Stomach (tissue), 8 donors: ENCODE measurements at regions not wholly inside any gene's neighbourhood (a gene's known extent, or its start where the extent isn't known, plus 50 kb on each side); places are given as distances from the start of the nearest gene placed in this dataset.

ENCODE experiments used
- DNase-seq, 2 donors: peaks; one replicate each; pipeline versions ENCODE4 v3.0.0 to v3.0.0-alpha.2; 2013 to 2019
- H3K27ac ChIP-seq, 5 donors: fragments of 200-600 bp in 4 of 5; sonication (generic) in 4 of 5; one replicate each; pipeline ENCODE4 v1.5.1; 2013 to 2019; ENCODE audit warnings: mild to moderate bottlenecking in 1 of 5, moderate library complexity in 1 of 5
- H3K27me3 ChIP-seq, 3 donors: fragments of 200-600 bp; sonication (generic); one replicate each; pipeline ENCODE4 v1.5.1; 2017 to 2019; ENCODE audit warnings: mixed run types in 1 of 3
- H3K36me3 ChIP-seq, 4 donors: fragments of 200-600 bp; sonication (generic); 1 replicate in 3 of 4; 2 replicates in 1 of 4; pipeline ENCODE4 v1.5.1; 2016 to 2019
- H3K4me1 ChIP-seq, 4 donors: fragments of 200-600 bp; sonication (generic); one replicate each; pipeline ENCODE4 v1.5.1; 2016 to 2019
- H3K4me3 ChIP-seq, 4 donors: fragments of 200-600 bp; sonication (generic) in 3 of 4; one replicate each; pipeline ENCODE4 v1.5.1; 2016 to 2019; ENCODE audit warnings: mild to moderate bottlenecking in 1 of 4
- H3K9me3 ChIP-seq, 4 donors: fragments of 200-600 bp; sonication (generic); one replicate each; pipeline ENCODE4 v1.5.1; 2016 to 2019
- EP300 ChIP-seq: sonication (generic); formaldehyde crosslinking; IDR thresholded peaks from one replicate; pipeline ENCODE4 v1.6.1; 2017; ENCODE audit warnings: antibody characterized with exemption
- POLR2A ChIP-seq, 4 donors: fragments of 450-650 bp; IDR thresholded peaks; one replicate each; pipeline ENCODE4 v1.6.1; 2016; ENCODE audit warnings: antibody characterized with exemption in 4 of 4, control low read depth in 2 of 4, mild to moderate bottlenecking in 1 of 4, moderate library complexity in 1 of 4
- POLR2AphosphoS5 ChIP-seq, 3 donors: sonication (generic); formaldehyde crosslinking; IDR thresholded peaks; one replicate each; pipeline ENCODE4 v1.6.1; 2016; ENCODE audit warnings: antibody characterized with exemption in 3 of 3
- WGBS, 5 donors: extraction: QIAGEN DNeasy Blood & Tissue Kit in 3 of 5; methylation state at CpG; one replicate each; pipeline versions ENCODE4 v1.1.5 to v1.1.7; 2013 to 2018; 5-methylcytosine and 5-hydroxymethylcytosine counted together
- intact Hi-C: fragments of 100-400 bp; cut with DNase I; formaldehyde crosslinking; loops from one replicate; pipeline ENCODE4 v1.15.1; 2023; ENCODE audit warnings: low total_unique reads
- TF ChIP-seq, protein P1 (sequence below), 7 experiments: fragments of 450-650 bp in 4 of 7; fragments of 200-600 bp in 3 of 7; sonication (generic) in 3 of 7; IDR thresholded peaks; one replicate each; pipeline ENCODE4 v1.5.1; 2016 to 2019; ENCODE audit warnings: antibody characterized with exemption in 7 of 7, control low read depth in 2 of 7, mild to moderate bottlenecking in 1 of 7
- donor health status: healthy with polysubstance abuse.
- donor health status: Bipolar disorder and iron deficiency.
- donor health status: healthy.

DNA sequence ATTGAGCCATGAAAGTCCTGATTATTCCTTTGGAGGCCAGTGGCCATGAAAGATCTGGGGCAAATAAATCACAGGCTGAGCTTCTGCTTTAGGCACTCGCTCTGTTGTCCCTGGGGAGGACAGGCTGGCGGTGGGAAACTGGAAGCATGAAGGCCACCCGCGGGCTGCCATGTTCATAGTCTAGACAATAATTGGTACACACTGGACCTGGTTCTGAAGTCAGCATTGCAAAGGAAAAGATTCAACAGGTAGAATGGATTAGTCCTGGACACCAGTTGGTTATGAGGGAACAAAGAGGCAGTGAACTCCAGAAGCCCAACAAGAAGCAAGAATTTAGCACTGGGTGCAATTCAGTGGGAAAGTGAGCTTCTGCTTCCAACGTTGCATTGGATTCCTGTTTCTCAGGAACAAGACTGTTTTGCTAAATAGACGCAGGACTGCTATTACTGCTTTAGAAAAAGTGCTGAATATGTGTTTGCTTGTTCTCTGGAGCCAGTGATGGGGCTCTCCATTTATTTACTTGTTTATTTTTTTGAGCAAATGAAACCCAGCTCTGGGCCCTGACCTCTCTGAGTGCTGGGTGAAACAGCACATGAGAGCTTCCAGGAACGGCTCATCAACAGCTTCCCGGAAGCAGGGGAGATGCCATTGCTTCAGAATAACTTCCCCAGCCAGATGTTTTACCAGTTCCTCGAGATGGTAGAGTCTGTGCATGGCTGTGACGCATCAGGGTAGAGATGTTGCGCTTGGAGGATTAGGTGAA, 336.4 kb downstream of the ZNF536 start:
- intact Hi-C loops = no loop called here
- 80 to 87% (median 82%) methylated on average over 11 of the region's 11 CpGs for WGBS, 5 donors
- no peak for DNase-seq
- no peaks in the 10 kb centered on the region for H3K9me3 ChIP-seq
- H3K4me3 ChIP-seq = no peak overlapping the region
- no peaks in the 10 kb centered on the region for H3K4me1 ChIP-seq
- no peak overlapping the region for H3K27ac ChIP-seq
- H3K27me3 ChIP-seq = peaks cover 0 to 19% (median 0%) of the 10 kb centered on the region in 3 donors
- TF ChIP-seq POLR2AphosphoS5 (IDR thresholded peaks at IDR 0.05) = no peak
- TF ChIP-seq, protein P1, sequence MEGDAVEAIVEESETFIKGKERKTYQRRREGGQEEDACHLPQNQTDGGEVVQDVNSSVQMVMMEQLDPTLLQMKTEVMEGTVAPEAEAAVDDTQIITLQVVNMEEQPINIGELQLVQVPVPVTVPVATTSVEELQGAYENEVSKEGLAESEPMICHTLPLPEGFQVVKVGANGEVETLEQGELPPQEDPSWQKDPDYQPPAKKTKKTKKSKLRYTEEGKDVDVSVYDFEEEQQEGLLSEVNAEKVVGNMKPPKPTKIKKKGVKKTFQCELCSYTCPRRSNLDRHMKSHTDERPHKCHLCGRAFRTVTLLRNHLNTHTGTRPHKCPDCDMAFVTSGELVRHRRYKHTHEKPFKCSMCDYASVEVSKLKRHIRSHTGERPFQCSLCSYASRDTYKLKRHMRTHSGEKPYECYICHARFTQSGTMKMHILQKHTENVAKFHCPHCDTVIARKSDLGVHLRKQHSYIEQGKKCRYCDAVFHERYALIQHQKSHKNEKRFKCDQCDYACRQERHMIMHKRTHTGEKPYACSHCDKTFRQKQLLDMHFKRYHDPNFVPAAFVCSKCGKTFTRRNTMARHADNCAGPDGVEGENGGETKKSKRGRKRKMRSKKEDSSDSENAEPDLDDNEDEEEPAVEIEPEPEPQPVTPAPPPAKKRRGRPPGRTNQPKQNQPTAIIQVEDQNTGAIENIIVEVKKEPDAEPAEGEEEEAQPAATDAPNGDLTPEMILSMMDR (IDR thresholded peaks at IDR 0.05) = no peak
- no peak for TF ChIP-seq EP300
- TF ChIP-seq POLR2A (IDR thresholded peaks at IDR 0.05) = no peak
- H3K36me3 ChIP-seq = no peaks in the 10 kb centered on the region

DNA sequence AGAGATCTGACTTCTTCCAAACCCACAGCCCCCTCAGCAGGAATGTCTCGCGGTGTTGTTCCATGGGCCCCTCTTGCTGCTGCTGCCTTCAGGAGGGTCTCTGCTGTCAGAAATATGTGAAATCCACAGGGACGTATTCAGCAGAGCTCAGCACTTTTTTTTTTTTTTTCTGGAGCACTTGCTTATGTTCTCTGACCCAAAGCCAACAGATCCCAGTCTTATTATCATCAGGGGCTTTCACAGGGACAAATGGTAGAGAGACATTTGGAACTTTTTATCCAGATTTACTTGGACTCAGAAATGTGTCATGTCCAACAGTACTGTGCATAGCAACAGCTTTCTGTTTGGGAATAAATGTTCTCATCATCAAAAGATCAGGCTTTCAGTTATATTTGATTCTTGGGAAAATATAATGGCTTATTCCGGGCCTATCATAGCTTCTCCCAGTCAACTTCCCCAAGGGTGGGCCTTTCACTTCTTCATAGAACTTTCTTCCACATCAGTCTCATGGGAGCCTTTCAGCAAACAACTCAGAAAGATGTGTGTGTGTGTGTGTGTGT, 332.7 kb downstream of the ZNF536 start:
- H3K27ac ChIP-seq = no peak overlapping the region
- DNase-seq = no peak
- no peaks in the 10 kb centered on the region for H3K9me3 ChIP-seq
- no peaks in the 10 kb centered on the region for H3K36me3 ChIP-seq
- intact Hi-C loops = no loop called here
- no peak overlapping the region for H3K4me3 ChIP-seq
- TF ChIP-seq POLR2A (IDR thresholded peaks at IDR 0.05) (no peak), EP300 (no peak), POLR2AphosphoS5 (IDR thresholded peaks at IDR 0.05) (no peak)
- peaks cover 0 to 26% (median 0%) of the 10 kb centered on the region in 3 donors for H3K27me3 ChIP-seq
- 88 to 93% (median 89%) methylated on average over 4 of the region's 4 CpGs for WGBS, 5 donors
- H3K4me1 ChIP-seq = no peaks in the 10 kb centered on the region

DNA sequence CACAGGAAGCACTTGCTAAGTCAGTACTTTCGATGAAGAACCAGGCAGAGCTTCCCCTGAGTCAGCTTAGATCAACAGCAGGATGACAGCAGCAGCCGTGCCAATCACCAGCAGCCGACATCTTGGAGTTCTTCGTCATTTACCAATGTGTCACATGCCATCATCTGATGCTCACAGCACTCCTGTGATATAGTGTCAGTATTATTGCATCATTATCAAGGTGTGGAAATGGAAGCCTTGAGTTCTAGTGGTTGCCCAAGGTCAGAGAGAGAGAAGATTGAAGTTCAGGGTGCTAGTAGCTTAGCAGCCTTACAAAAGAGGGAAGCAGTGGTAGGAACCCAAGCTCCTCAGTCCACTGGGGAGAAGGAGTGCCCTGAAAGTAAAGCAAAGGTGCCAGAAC, 331.5 kb downstream of the ZNF536 start:
- DNase-seq = no peak
- Histone ChIP-seq H3K27ac (no peak overlapping the region), H3K4me1 (no peaks in the 10 kb centered on the region), H3K4me3 (no peak overlapping the region), H3K27me3 (peaks cover 0 to 27% (median 0%) of the 10 kb centered on the region in 3 donors), H3K9me3 (no peaks in the 10 kb centered on the region), H3K36me3 (no peaks in the 10 kb centered on the region)
- TF ChIP-seq, protein P1 (IDR thresholded peaks at IDR 0.05) = no peak
- TF ChIP-seq EP300 (no peak), POLR2AphosphoS5 (IDR thresholded peaks at IDR 0.05) (no peak), POLR2A (IDR thresholded peaks at IDR 0.05) (no peak)
- whole genome bisulfite sequencing, 5 donors = 80 to 87% (median 85%) methylated on average over 4 of the region's 4 CpGs
- intact Hi-C loops = no loop called here

DNA sequence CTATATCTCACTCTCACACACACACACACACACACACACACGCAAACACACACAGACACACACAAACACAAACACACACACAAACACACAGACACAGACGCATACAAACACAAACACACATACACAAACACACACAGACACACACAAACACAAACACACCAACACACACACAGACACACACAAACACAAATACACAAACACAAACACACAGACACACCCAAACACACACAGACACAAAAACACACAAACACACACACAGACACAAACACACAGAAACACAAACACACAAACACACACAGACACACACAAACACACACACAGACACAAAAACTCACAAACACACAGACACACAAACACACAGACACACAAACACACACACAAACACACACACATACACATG, 329.0 kb downstream of the ZNF536 start:
- WGBS, 5 donors = 85 to 100% (median 93%) methylated on average over 2 of the region's 2 CpGs

More for the DNA sequence above, 329.0 kb downstream of the ZNF536 start:
- Histone ChIP-seq H3K27ac (no peak overlapping the region), H3K27me3 (peaks cover 0 to 23% (median 0%) of the 10 kb centered on the region in 3 donors), H3K36me3 (no peaks in the 10 kb centered on the region), H3K9me3 (no peaks in the 10 kb centered on the region), H3K4me3 (no peak overlapping the region), H3K4me1 (no peaks in the 10 kb centered on the region)
- DNase-seq = no peak
- no peak for TF ChIP-seq EP300
- TF ChIP-seq, protein P1 (IDR thresholded peaks at IDR 0.05) = no peak
- TF ChIP-seq POLR2AphosphoS5 (IDR thresholded peaks at IDR 0.05) = no peak
- intact Hi-C loops = no loop called here
